Esophagus squamous epithelium (tissue), 5 donors: ENCODE measurements at regions not wholly inside any gene's neighbourhood (a gene's known extent, or its start where the extent isn't known, plus 50 kb on each side); places are given as distances from the start of the nearest gene placed in this dataset.

Experiments used
- DNase-seq: peaks from one replicate; lab custom pipeline; 2025; lab: John Stamatoyannopoulos, UW
- H3K27ac ChIP-seq, 4 donors: fragments of 200-600 bp; sonication (generic); one replicate each; pipeline ENCODE4 v1.5.1; 2016 to 2019; ENCODE audit warnings: mild to moderate bottlenecking in 1 of 4
- H3K27me3 ChIP-seq, 4 donors: fragments of 200-600 bp; sonication (generic); 1 replicate in 3 of 4; 2 replicates in 1 of 4; pipeline versions ENCODE4 v1.5.1 to v1.6.0; 2017 to 2021; ENCODE audit warnings: antibody characterized with exemption in 1 of 4
- H3K36me3 ChIP-seq, 3 donors: fragments of 200-600 bp; sonication (generic); one replicate each; pipeline ENCODE4 v1.5.1; 2016 to 2019
- H3K4me1 ChIP-seq, 3 donors: fragments of 200-600 bp; sonication (generic); one replicate each; pipeline ENCODE4 v1.5.1; 2017 to 2019
- H3K4me3 ChIP-seq, 4 donors: fragments of 200-600 bp; sonication (generic); 1 replicate in 3 of 4; 2 replicates in 1 of 4; pipeline ENCODE4 v1.5.1; 2016 to 2019; ENCODE audit warnings: mild to moderate bottlenecking in 2 of 4, moderate library complexity in 1 of 4
- H3K9me3 ChIP-seq, 3 donors: fragments of 200-600 bp; sonication (generic); one replicate each; pipeline ENCODE4 v1.5.1; 2016 to 2019
- CTCF ChIP-seq, 6 experiments: fragments of 450-650 bp in 4 of 6; fragments of 200-600 bp in 2 of 6; sonication (generic) in 2 of 6; IDR thresholded peaks; one replicate each; pipeline ENCODE4 v1.5.1; 2016 to 2019; ENCODE audit warnings: antibody characterized with exemption in 6 of 6, mild to moderate bottlenecking in 4 of 6, moderate library complexity in 4 of 6
- POLR2A ChIP-seq, 4 donors: fragments of 450-650 bp; IDR thresholded peaks; one replicate each; pipeline ENCODE4 v1.6.1; 2017; ENCODE audit warnings: antibody characterized with exemption in 4 of 4, mild to moderate bottlenecking in 4 of 4, moderate library complexity in 3 of 4
- WGBS, 2 donors: methylation state at CpG; one replicate each; pipeline ENCODE4 v1.1.5; 2018; 5-methylcytosine and 5-hydroxymethylcytosine counted together
- intact Hi-C: fragments of 100-400 bp; cut with DNase I; formaldehyde crosslinking; loops from one replicate; pipeline ENCODE4 v1.15.0; 2022
- donor health status: DM: yes; HTN: yes; CAD: no.

- H3K9me3 ChIP-seq, result no peaks in the 10 kb centered on the region
- intact Hi-C loops, result no loop called here
- H3K27me3 ChIP-seq, result no peaks in the 10 kb centered on the region
- H3K4me1 ChIP-seq, result no peaks in the 10 kb centered on the region
- no peaks in the 10 kb centered on the region for H3K36me3 ChIP-seq
- no peak overlapping the region for H3K4me3 ChIP-seq
- H3K27ac ChIP-seq, result no peak overlapping the region
- TF ChIP-seq POLR2A (IDR thresholded peaks at IDR 0.05) (no peak), CTCF (IDR thresholded peaks at IDR 0.05) (no peak)
- no peak for DNase-seq
Observed at GRCh38 chrX:98514032-98514431, 1630.3 kb downstream of the RPA4 start.

GRCh38 chrX:98516120-98516519, 1632.4 kb downstream of the RPA4 start:
- TF ChIP-seq POLR2A (IDR thresholded peaks at IDR 0.05) (no peak), CTCF (IDR thresholded peaks at IDR 0.05) (no peak)
- H3K9me3 ChIP-seq, result no peaks in the 10 kb centered on the region
- intact Hi-C loops, result no loop called here
- DNase-seq, result no peak
- no peak overlapping the region for H3K27ac ChIP-seq
- H3K4me3 ChIP-seq, result no peak overlapping the region
- H3K4me1 ChIP-seq, result no peaks in the 10 kb centered on the region
- no peaks in the 10 kb centered on the region for H3K36me3 ChIP-seq
- WGBS, 2 donors, result 87 to 100% methylated on average over 1 of the region's 1 CpG
- H3K27me3 ChIP-seq, result no peaks in the 10 kb centered on the region

- Histone ChIP-seq H3K9me3 (no peaks in the 10 kb centered on the region), H3K27me3 (no peaks in the 10 kb centered on the region), H3K4me1 (no peaks in the 10 kb centered on the region), H3K4me3 (no peak overlapping the region), H3K27ac (no peak overlapping the region), H3K36me3 (no peaks in the 10 kb centered on the region)
- WGBS, 2 donors, result 77 to 80% methylated on average over 2 to 3 of the region's 3 CpGs
- intact Hi-C loops, result no loop called here
- DNase-seq, result no peak
- TF ChIP-seq CTCF (IDR thresholded peaks at IDR 0.05) (no peak), POLR2A (IDR thresholded peaks at IDR 0.05) (no peak)
Observed at GRCh38 chrX:98523026-98523425, 1639.3 kb downstream of the RPA4 start.

- TF ChIP-seq CTCF (IDR thresholded peaks at IDR 0.05) (no peak), POLR2A (IDR thresholded peaks at IDR 0.05) (no peak)
- WGBS, 2 donors, result 71 to 87% methylated on average over 3 of the region's 3 CpGs
- intact Hi-C loops, result no loop called here
- H3K4me1 ChIP-seq, result no peaks in the 10 kb centered on the region
- no peak for DNase-seq
- H3K27me3 ChIP-seq, result no peaks in the 10 kb centered on the region
- H3K36me3 ChIP-seq, result no peaks in the 10 kb centered on the region
- H3K9me3 ChIP-seq, result no peaks in the 10 kb centered on the region
- no peak overlapping the region for H3K4me3 ChIP-seq
- no peak overlapping the region for H3K27ac ChIP-seq
Observed at GRCh38 chrX:98523521-98523920, 1639.8 kb downstream of the RPA4 start.

- no peaks in the 10 kb centered on the region for H3K9me3 ChIP-seq
- no peak overlapping the region for H3K27ac ChIP-seq
- no peak for DNase-seq
- WGBS, 2 donors, result 57 to 69% methylated on average over 2 of the region's 2 CpGs
- no peaks in the 10 kb centered on the region for H3K4me1 ChIP-seq
- TF ChIP-seq POLR2A (IDR thresholded peaks at IDR 0.05) (no peak), CTCF (IDR thresholded peaks at IDR 0.05) (no peak)
- intact Hi-C loops, result no loop called here
- H3K36me3 ChIP-seq, result no peaks in the 10 kb centered on the region
- no peaks in the 10 kb centered on the region for H3K27me3 ChIP-seq
- no peak overlapping the region for H3K4me3 ChIP-seq
Observed at GRCh38 chrX:98548519-98548918, 1664.8 kb downstream of the RPA4 start.
